CD4-positive, alpha-beta T cell treated with Interleukin-15 for 1 hour (primary cell): ENCODE measurements at regions not wholly inside any gene's neighbourhood (a gene's known extent, or its start where the extent isn't known, plus 50 kb on each side); places are given as distances from the start of the nearest gene placed in this dataset.

Experiments used
- DNase-seq: peaks from one replicate; pipeline ENCODE4 v3.0.0-alpha.2; 2020

DNA sequence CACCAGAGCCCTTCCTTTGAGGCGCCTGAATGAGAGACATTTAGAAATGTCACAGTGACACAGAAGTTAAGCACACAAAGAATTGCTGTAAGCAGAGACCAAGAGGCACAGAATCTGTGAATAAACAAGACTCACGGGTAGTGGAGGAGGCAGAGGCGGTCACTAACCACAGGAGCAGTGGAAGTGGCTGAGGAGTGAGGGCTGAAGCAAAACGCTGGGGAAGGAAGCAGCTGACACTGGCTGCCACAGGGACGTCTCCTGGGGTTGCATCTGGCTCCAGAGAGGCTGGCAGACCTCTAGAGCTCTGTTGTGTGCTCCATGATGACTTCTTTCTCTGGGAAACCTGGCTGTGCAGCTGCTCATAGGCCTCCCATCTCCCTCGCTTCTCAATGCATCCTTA is 65.0 kb upstream of the SLC2A12 start:
- DNase-seq: no peak

DNA sequence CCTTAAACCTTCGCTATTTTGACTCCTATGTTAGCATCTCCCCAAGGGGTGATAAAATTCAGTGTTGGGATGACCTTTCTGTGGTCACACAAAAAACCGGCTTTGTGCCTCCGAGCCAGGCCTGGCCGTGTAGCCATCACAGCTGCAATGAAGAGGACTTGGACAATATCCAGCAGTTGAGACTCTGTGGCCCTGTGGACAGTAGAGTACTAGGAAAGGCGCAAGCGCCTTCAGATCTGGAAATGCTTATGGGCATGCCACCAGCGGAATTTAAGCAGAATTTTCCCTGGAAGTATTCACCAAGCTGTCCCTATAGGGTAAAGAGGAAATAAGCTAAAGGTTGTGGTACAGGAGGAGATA is 63.3 kb upstream of the SLC2A12 start:
- DNase-seq: no peak

DNA sequence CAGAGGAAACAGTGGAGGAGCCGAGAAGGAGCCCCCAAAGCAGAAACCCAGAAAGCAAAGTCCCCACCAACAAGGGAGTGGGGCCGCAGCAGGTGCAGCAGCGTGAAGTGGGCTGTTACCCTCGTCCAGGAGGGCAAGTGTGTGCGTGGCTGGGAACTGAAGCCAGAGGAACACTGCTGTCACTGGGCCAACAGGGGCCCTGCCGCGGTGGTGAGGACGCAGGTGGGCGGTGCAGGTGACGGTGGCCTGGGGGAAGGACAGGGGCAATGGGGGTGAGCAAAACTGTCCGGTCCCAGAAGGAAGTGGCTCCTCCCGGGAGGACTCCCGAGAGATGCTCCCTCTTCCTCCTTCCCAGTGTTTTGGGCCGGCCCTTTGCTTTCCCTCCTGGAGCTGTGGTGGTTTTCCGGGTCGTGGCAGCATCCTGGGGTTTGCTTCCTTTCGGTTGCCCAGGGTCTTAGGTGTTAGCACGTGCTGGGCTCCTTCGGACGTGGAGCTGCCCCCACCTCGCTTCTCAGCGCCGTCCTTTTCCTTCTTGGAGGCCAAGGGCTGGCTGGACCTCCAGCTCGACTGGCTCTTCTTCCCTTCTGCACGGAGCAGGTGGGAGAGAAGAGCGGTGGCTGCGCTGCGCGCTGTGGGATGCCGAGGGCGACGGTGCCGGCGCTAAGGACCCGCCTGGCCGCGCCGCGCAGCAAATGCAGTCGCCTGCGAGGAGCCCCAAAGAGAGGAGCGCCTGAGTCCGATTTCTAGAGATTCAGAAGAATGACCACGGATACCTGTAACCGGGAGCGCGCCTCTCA is 62.7 kb upstream of the SLC2A12 start:
- no peak for DNase-seq

DNA sequence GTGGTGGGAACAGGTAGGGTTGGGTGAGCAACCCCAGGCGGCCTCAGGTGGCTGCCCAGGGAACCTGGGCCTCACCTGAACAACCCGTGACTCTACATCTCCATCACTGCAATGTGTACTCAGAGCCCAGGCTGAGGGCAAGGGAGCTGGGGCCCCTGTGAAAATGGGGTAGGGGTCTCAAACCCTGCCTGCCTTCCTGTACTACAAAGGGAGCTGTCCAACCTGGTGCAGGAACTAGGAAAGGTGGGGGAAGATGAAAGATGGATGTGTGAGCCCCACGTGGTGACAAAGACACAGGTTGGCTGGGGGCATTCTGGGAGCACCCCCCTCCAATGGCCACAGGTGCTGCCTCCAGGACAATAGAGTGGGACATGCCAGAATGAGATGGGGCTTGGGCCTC is 62.1 kb upstream of the SLC2A12 start:
- no peak for DNase-seq

DNA sequence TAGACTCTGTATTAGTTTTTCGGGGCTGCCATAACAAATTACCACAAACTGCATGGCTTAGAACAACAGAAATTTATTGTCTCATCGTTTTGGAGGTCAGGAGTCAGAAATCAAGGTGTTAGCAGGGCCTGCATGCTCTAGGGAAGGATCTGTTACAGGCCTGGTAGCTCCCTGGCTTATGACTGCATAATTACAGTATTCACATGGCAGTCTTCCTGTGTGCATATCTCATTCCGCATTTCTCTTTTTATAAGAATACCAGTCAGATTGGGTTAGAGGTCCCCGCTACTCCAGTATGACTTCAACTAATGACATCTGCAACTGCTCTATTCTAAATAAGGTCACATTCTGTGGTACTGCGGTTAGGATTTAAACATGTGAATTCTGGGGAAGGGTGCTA is 59.3 kb upstream of the SLC2A12 start:
- DNase-seq: no peak

DNA sequence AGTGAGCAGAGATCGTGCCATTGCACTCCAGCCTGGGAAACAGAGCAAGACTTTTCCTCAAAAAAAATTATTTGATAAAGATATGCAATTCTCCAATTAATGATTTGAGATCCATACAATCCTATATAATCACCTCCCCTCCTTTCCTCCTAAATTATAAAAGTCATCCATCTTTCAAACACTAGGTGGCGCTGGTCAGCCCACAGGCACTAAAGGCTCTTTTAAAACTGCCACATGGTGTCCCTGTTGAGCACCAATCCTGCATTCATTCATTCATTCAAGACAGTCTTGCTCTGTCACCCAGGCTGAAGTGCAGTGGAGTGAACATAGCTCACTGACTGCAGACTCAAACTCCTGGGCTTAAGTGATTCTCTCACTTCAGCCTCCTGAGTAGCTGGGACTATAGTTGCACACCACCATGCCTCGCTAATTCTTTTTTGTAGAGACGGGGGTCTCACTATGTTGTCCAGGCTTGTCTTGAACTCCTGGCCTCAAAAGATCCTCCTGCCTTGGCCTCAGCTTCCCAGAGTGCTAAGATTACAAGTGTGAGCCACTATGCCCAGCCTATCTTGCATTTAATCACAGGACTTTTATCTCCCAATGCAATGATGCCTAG is 58.7 kb upstream of the SLC2A12 start:
- DNase-seq: peak; percentile 23

DNA sequence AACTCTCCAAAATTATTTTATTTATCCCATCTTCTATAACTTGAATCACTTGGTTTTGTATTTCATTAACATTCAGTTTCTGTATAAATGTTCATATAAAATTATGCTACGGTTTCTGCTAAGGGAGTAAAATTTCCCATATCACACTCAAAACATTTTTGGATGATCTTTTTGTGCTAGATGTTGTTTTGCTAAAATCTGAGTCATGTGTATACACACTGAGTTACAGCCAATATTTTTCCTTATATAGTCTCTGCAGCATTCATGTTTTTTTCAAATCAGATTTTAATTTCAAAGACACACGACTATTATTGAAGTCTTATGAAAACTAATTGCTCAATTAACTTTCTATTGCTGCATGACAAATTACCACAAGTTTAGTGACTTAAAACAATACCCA is 54.3 kb upstream of the SLC2A12 start:
- no peak for DNase-seq

DNA sequence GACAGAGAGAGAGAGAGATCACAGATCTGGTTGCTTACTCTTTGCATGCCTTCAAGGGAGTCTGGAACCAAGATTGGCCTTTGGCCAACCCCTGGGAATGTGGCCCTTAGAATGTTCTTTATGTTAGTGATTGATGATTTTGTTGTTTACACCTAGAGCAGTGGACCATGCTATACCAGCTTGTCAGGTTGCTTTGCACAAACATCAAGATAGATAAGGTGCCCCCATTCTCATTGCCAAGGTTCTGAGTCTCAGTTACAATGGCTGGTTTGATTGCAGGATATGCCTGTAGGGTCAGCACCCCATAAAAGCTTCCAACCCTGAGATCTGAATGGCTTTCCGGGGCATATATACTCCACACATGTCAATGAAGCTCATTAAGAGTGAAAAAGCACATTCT is 53.5 kb upstream of the SLC2A12 start:
- DNase-seq: no peak

DNA sequence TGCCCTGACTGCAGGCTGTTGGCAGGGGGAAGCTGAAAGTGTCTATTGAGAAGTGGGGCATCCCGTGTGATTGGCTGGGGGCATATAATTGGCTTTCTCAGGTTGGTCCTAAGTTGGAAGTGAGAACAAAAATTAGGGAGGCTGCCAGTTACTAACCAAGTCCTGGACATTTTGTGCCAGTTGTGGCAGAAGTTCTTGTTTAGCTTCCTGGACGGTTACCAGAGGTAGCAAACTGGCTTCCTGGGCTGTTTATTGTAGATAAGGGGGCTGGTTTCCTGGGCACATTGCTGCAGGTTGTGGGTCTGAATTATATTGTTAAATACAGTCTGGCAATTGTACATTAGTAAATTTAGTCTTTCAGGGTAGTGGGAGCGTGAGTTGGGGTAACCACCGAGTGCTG is 50.6 kb upstream of the SLC2A12 start:
- DNase-seq: no peak
